CD4-positive, alpha-beta T cell (primary cell): ENCODE measurements at regions not wholly inside any gene's neighbourhood (a gene's known extent, or its start where the extent isn't known, plus 50 kb on each side); places are given as distances from the start of the nearest gene placed in this dataset.

Experiments
- ATAC-seq: fragments of 200-7000 bp; cut with Tn5 transposase; one replicate; pipeline ENCODE4 v1.10.0; 2022; ENCODE audit warnings: mild to moderate bottlenecking; ENCODE audit not compliant: poor library complexity
- CTCF ChIA-PET: fragments of 350-600 bp; sonication (Branson Sonifier 250); formaldehyde crosslinking; loops from one replicate; lab custom pipeline; 2021; ENCODE audit warnings: antibody characterized with exemption, inconsistent platforms; lab: Charles Lee
- POLR2A ChIA-PET: fragments of 350-600 bp; sonication (Branson Sonifier 250); formaldehyde crosslinking; loops from one replicate; lab custom pipeline; 2021; ENCODE audit warnings: antibody characterized with exemption, inconsistent platforms; lab: Charles Lee
- DNase-seq, 14 experiments: peaks; one replicate each; pipeline ENCODE4 v3.0.0-alpha.2; 2013 to 2020; ENCODE audit warnings: mixed read lengths in 2 of 14
- H3K27ac ChIP-seq, 2 donors: one replicate each; pipeline versions ENCODE4 v1.5.1 to v1.7.0; 2013; ENCODE audit warnings: low read length in 2 of 2, low read depth in 1 of 2, mild to moderate bottlenecking in 1 of 2
- H3K27me3 ChIP-seq, 2 experiments: 1 replicate in 1 of 2; 2 replicates in 1 of 2; pipeline versions ENCODE4 v1.6.1 to v1.7.0; 2013; ENCODE audit warnings: low read length in 2 of 2, control low read depth in 1 of 2, mild to moderate bottlenecking in 1 of 2, moderate library complexity in 1 of 2; ENCODE audit not compliant: insufficient read depth in 2 of 2, control insufficient read depth in 1 of 2
- H3K36me3 ChIP-seq: one replicate; pipeline ENCODE4 v1.6.1; 2013; ENCODE audit warnings: low read length, control low read depth; ENCODE audit not compliant: insufficient read depth
- H3K4me1 ChIP-seq: one replicate; pipeline ENCODE4 v1.6.1; 2013; ENCODE audit warnings: low read length, control low read depth; ENCODE audit not compliant: insufficient read depth
- H3K4me3 ChIP-seq: one replicate; pipeline ENCODE4 v1.5.1; 2013; ENCODE audit warnings: mild to moderate bottlenecking, low read length, moderate library complexity
- H3K9me3 ChIP-seq, 2 experiments: 1 replicate in 1 of 2; 2 replicates in 1 of 2; pipeline versions ENCODE4 v1.6.1 to v1.7.0; 2013; ENCODE audit warnings: low read length in 2 of 2, mild to moderate bottlenecking in 2 of 2, control low read depth in 1 of 2, moderate library complexity in 1 of 2; ENCODE audit not compliant: control insufficient read depth in 1 of 2, insufficient read depth in 1 of 2
- H3K27ac Mint-ChIP-seq: one replicate; pipeline ENCODE4 v1.8.0; 2020; ENCODE audit warnings: mixed read lengths
- H3K27me3 Mint-ChIP-seq: one replicate; pipeline ENCODE4 v1.8.0; 2021; ENCODE audit warnings: mixed read lengths
- H3K36me3 Mint-ChIP-seq: one replicate; pipeline ENCODE4 v1.8.0; 2021; ENCODE audit warnings: low read depth, mixed read lengths
- H3K4me1 Mint-ChIP-seq: one replicate; pipeline ENCODE4 v1.8.0; 2021; ENCODE audit warnings: low read depth, mixed read lengths
- H3K4me3 Mint-ChIP-seq: one replicate; pipeline ENCODE4 v1.8.0; 2020; ENCODE audit warnings: mild to moderate bottlenecking, mixed read lengths
- H3K9me3 Mint-ChIP-seq: one replicate; pipeline ENCODE4 v1.8.0; 2020; ENCODE audit warnings: mixed read lengths
- CTCF ChIP-seq: fragments of 200-600 bp; IDR thresholded peaks from one replicate; pipeline ENCODE4 v1.8.0; 2022; ENCODE audit warnings: antibody characterized with exemption, mild to moderate bottlenecking
- intact Hi-C, 2 experiments: fragments of 100-400 bp; cut with DNase I in 1 of 2; cut with micrococcal nuclease in 1 of 2; formaldehyde crosslinking; loops; one replicate each; pipeline versions ENCODE4 v1.15.1 to v1.9.0; 2023 to 2025; cut with DNase I, micrococcal nuclease

GRCh38 chr14:97353102-97353501, 555.9 kb downstream of the VRK1 start:
- no peaks in the 10 kb centered on the region for H3K27me3 Mint-ChIP-seq
- DNase-seq, result no peak
- ChIA-PET POLR2A (no interaction called here), CTCF (no interaction called here)
- H3K27ac Mint-ChIP-seq, result no peak overlapping the region
- TF ChIP-seq CTCF, result no peak
- Histone ChIP-seq H3K27me3 (no peaks in the 10 kb centered on the region), H3K4me3 (no peak overlapping the region), H3K9me3 (no peaks in the 10 kb centered on the region), H3K27ac (no peak overlapping the region), H3K36me3 (no peaks in the 10 kb centered on the region), H3K4me1 (peaks cover 5% of the 10 kb centered on the region)
- no peaks in the 10 kb centered on the region for H3K9me3 Mint-ChIP-seq
- no peak for ATAC-seq
- peaks cover 14% of the 10 kb centered on the region for H3K4me1 Mint-ChIP-seq
- H3K4me3 Mint-ChIP-seq, result no peak overlapping the region
- H3K36me3 Mint-ChIP-seq, result no peaks in the 10 kb centered on the region
- intact Hi-C loops, result no loop called here

- no peak for ATAC-seq
- no peaks in the 10 kb centered on the region for H3K9me3 ChIP-seq
- ChIA-PET POLR2A (interaction anchor here (0.6 kb wide), 2 partner anchors 102 to 351 kb away, joined by 3 read pairs; no protein-coding TSS in a partner anchor), CTCF (no interaction called here)
- no peaks in the 10 kb centered on the region for H3K36me3 ChIP-seq
- Mint-ChIP-seq H3K4me1 (peaks cover 14% of the 10 kb centered on the region), H3K36me3 (no peaks in the 10 kb centered on the region), H3K4me3 (no peak overlapping the region), H3K9me3 (no peaks in the 10 kb centered on the region), H3K27me3 (no peaks in the 10 kb centered on the region), H3K27ac (no peak overlapping the region)
- no peak for DNase-seq
- no peak for TF ChIP-seq CTCF
- peaks cover 5% of the 10 kb centered on the region for H3K4me1 ChIP-seq
- no peak overlapping the region for H3K27ac ChIP-seq
- intact Hi-C loops, result no loop called here
- H3K4me3 ChIP-seq, result no peak overlapping the region
- no peaks in the 10 kb centered on the region for H3K27me3 ChIP-seq
Measured at GRCh38 chr14:97354119-97354722, 557.0 kb downstream of the VRK1 start.

GRCh38 chr14:97359341-97359740, 562.2 kb downstream of the VRK1 start:
- ChIA-PET CTCF (no interaction called here), POLR2A (no interaction called here)
- Mint-ChIP-seq H3K36me3 (no peaks in the 10 kb centered on the region), H3K4me3 (no peak overlapping the region), H3K4me1 (no peaks in the 10 kb centered on the region), H3K27me3 (no peaks in the 10 kb centered on the region), H3K9me3 (no peaks in the 10 kb centered on the region), H3K27ac (no peak overlapping the region)
- Histone ChIP-seq H3K36me3 (no peaks in the 10 kb centered on the region), H3K4me3 (no peak overlapping the region), H3K27ac (no peak overlapping the region), H3K27me3 (no peaks in the 10 kb centered on the region), H3K4me1 (no peaks in the 10 kb centered on the region), H3K9me3 (no peaks in the 10 kb centered on the region)
- DNase-seq (no peak), ATAC-seq (no peak)
- TF ChIP-seq CTCF, result no peak
- intact Hi-C loops, result no loop called here
